ENCODE measurements at regions not wholly inside any gene's neighbourhood (a gene's known extent, or its start where the extent isn't known, plus 50 kb on each side); places are given as distances from the start of the nearest gene placed in this dataset.
A peak's percentile ranks its signal among the peaks of the same experiment; 100 is the strongest.
"Not testable (repeated sequence)": the region's sequence is repeated elsewhere in the genome, so short reads cannot be mapped to it uniquely, and the experiment has no call there.

GRCh38 chr3:181616088-181617070 lies 95.3 kb upstream of the SOX2 start:
- DNase-seq: no peak
- Histone ChIP-seq H3K36me3 (replicated peaks; ENCODE audit: control insufficient read depth, insufficient read depth, low read length) (no peaks in the 10 kb centered on the region), H3K4me3 (ENCODE audit: insufficient read depth, low read depth, low read length) (no peak overlapping the region), H3K27me3 (ENCODE audit: control insufficient read depth, insufficient read depth, low read length) (no peaks in the 10 kb centered on the region)

DNA sequence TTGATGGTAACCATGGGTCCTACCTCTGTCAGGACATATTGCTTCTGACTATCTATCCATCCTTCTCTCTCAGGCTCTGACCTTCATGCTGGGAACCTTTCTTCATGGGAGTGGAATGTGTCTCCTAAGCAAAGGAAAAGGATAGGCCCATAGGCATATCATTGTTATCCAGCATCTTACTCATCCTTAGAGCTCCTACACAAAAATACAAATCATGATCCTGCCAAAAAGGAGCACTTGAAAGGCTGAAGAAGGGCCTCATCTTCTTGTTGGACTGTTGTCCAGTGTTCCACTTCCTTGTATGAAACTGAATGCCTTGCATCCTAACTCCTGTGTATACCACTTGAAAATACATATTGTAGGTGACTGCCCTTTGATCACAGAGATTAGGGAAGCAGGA lies 96.1 kb upstream of the SOX2 start:
- Histone ChIP-seq H3K4me3 (ENCODE audit: insufficient read depth, low read depth, low read length) (no peak overlapping the region), H3K36me3 (replicated peaks; ENCODE audit: control insufficient read depth, insufficient read depth, low read length) (no peaks in the 10 kb centered on the region), H3K27me3 (ENCODE audit: control insufficient read depth, insufficient read depth, low read length) (no peaks in the 10 kb centered on the region)
- DNase-seq: no peak

GRCh38 chr3:181614878-181615277 lies 96.8 kb upstream of the SOX2 start:
- Histone ChIP-seq H3K27me3 (ENCODE audit: control insufficient read depth, insufficient read depth, low read length) (no peaks in the 10 kb centered on the region), H3K36me3 (replicated peaks; ENCODE audit: control insufficient read depth, insufficient read depth, low read length) (no peaks in the 10 kb centered on the region)

DNA sequence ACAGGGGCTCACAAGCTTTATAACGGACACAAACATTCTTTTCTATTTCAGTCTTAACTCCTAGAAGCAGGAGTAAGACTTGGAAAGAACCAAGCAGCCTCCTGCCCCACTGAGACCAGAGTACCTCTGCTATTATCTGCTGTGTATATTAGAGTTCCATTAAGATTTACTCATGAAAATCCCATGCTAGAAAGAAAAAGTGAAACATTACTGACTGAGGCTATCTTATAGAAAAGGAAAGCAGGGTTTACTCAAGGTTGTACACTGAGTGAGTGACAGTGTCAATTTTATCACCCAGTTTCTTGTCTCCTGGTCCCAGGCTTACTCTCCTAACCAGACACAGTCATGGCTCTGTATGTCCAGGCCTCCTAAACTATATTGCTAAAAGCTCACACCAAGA lies 97.9 kb upstream of the SOX2 start:
- Histone ChIP-seq H3K27me3 (ENCODE audit: control insufficient read depth, insufficient read depth, low read length) (no peaks in the 10 kb centered on the region), H3K4me3 (ENCODE audit: insufficient read depth, low read depth, low read length) (no peak overlapping the region), H3K36me3 (replicated peaks; ENCODE audit: control insufficient read depth, insufficient read depth, low read length) (no peaks in the 10 kb centered on the region)
- DNase-seq: no peak

More at GRCh38 chr3:181614878-181615277, 96.8 kb upstream of the SOX2 start:
- H3K4me3 ChIP-seq (ENCODE audit: insufficient read depth, low read depth, low read length): no peak overlapping the region
- no peak for DNase-seq

GRCh38 chr3:181613191-181613590 lies 98.5 kb upstream of the SOX2 start:
- DNase-seq: no peak
- H3K4me3 ChIP-seq (ENCODE audit: insufficient read depth, low read depth, low read length): no peak overlapping the region
- no peaks in the 10 kb centered on the region for H3K36me3 ChIP-seq (replicated peaks; ENCODE audit: control insufficient read depth, insufficient read depth, low read length)
- H3K27me3 ChIP-seq (ENCODE audit: control insufficient read depth, insufficient read depth, low read length): no peaks in the 10 kb centered on the region

- DNase-seq: no peak
- H3K36me3 ChIP-seq (replicated peaks; ENCODE audit: control insufficient read depth, insufficient read depth, low read length): no peaks in the 10 kb centered on the region
- H3K27me3 ChIP-seq (ENCODE audit: control insufficient read depth, insufficient read depth, low read length): no peaks in the 10 kb centered on the region
- H3K4me3 ChIP-seq (ENCODE audit: insufficient read depth, low read depth, low read length): no peak overlapping the region
These were observed 100.8 kb upstream of the SOX2 start for GRCh38 chr3:181610973-181611265.

DNA sequence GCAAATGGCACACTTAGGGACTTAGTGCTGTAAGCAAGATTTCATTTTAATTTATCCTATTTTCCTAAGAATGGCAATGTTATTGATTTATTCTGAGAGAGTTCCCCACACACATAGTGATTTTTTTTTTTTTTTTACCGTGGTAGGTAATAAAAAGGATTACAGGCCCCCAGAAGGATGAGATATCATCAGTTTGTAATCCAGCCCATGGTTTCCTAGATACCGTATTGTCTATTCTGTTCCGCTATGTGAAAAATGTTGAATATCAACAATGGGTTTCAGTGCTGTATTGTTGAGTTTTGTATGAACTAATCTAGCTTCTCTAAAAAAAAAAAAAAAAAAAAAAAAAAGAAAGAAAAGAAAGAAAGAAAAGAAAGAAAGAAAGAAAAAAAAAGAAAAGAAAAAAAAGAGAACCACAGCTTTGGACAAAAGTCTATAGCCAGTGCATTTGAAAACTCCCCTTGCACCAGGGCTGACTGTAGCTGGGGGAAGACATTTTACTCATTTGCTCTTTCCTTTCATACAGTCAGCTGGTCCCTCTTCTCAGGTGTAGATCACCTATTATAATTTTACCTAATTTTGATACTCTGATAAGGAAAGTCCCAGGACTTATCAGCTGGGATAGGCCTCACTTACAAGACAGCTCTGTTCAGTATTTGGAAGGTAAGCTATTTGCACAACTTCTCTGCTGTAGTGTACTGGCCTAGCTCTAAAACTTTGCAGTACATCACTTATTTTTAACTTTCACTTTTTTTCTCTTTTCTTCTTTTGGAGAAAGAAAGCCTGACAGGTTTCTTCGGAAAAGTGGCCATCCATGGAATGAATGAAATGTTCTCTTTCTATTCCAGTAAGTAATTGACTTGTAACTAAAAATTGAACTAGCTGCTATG lies 101.4 kb upstream of the SOX2 start:
- Histone ChIP-seq H3K27me3 (ENCODE audit: control insufficient read depth, insufficient read depth, low read length) (no peaks in the 10 kb centered on the region), H3K4me3 (ENCODE audit: insufficient read depth, low read depth, low read length) (no peak overlapping the region), H3K36me3 (replicated peaks; ENCODE audit: control insufficient read depth, insufficient read depth, low read length) (no peaks in the 10 kb centered on the region)
- peak; percentile 30 for DNase-seq

DNA sequence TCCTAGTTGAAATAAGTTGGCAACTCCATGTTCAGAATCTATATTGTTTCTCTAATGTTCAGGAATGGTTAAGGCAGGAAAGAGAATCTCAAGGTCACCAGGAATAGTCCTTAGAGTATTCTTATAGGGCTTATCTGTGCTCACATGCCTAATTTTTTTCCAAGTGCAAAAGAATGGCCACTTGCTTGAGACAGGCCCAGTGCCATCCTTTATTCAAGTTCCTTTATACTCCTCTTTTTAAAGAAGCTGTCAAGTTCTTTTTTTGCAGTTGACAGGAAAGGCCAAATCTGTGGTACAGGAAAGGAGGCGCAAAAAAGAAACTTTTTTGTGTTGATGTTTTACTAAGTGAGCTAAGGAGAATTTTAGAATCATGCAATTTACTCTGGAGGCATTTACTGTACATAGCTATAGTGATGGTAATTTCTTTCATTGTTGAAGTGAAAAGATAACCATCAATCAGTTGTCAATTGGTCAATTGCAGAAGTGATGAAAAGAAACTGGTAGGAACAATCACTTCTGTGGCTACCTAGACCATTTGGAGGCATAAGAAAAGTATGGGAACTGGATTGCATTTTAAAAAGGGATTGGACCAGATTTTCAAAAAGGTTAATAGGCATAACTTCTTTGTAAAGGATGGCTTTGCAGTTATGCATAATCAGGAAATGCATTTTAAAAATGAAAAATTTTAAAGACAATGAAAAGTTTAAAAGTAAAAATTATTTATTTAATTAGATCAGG lies 102.5 kb upstream of the SOX2 start:
- no peaks in the 10 kb centered on the region for H3K36me3 ChIP-seq (replicated peaks; ENCODE audit: control insufficient read depth, insufficient read depth, low read length)
- H3K27me3 ChIP-seq (ENCODE audit: control insufficient read depth, insufficient read depth, low read length): no peaks in the 10 kb centered on the region
- peak; percentile 33 for DNase-seq
- H3K4me3 ChIP-seq (ENCODE audit: insufficient read depth, low read depth, low read length): no peak overlapping the region

GRCh38 chr3:181604267-181604666 lies 107.5 kb upstream of the SOX2 start:
- no peaks in the 10 kb centered on the region for H3K36me3 ChIP-seq (replicated peaks; ENCODE audit: control insufficient read depth, insufficient read depth, low read length)

DNA sequence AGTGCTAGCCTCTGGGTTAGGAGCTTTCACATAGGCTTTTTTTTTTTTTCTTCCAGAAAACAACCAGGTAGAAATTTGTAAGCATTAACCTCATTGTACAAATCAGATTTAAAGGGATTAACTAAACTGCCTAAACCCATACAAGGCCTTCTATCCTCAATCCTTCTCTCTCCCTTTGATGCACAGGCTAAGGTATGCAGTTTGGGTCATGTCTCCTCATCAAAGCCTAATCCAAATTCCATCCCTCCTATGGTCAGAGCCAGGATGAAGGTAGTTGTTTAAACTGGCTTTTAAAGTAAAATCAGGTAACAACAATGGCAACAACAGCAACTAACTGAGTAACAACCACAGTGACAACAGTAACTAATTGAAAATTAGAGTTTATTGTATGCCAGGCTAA lies 115.6 kb upstream of the SOX2 start:
- H3K27me3 ChIP-seq (ENCODE audit: control insufficient read depth, insufficient read depth, low read length): no peaks in the 10 kb centered on the region
- no peak overlapping the region for H3K4me3 ChIP-seq (ENCODE audit: insufficient read depth, low read depth, low read length)
- no peaks in the 10 kb centered on the region for H3K36me3 ChIP-seq (replicated peaks; ENCODE audit: control insufficient read depth, insufficient read depth, low read length)
- DNase-seq: no peak

More at GRCh38 chr3:181604267-181604666, 107.5 kb upstream of the SOX2 start:
- Histone ChIP-seq H3K4me3 (ENCODE audit: insufficient read depth, low read depth, low read length) (no peak overlapping the region), H3K27me3 (ENCODE audit: control insufficient read depth, insufficient read depth, low read length) (no peaks in the 10 kb centered on the region)
- DNase-seq: no peak

- H3K36me3 ChIP-seq (replicated peaks; ENCODE audit: control insufficient read depth, insufficient read depth, low read length); H3K4me3 ChIP-seq (ENCODE audit: insufficient read depth, low read depth, low read length); DNase-seq; H3K27me3 ChIP-seq (ENCODE audit: control insufficient read depth, insufficient read depth, low read length): not testable (repeated sequence)
These were observed 120.8 kb upstream of the SOX2 start for GRCh38 chr3:181590939-181591338.

GRCh38 chr3:181582619-181583018 lies 129.1 kb upstream of the SOX2 start:
- Histone ChIP-seq H3K27me3 (ENCODE audit: control insufficient read depth, insufficient read depth, low read length) (no peaks in the 10 kb centered on the region), H3K4me3 (ENCODE audit: insufficient read depth, low read depth, low read length) (no peak overlapping the region), H3K36me3 (replicated peaks; ENCODE audit: control insufficient read depth, insufficient read depth, low read length) (no peaks in the 10 kb centered on the region)
- DNase-seq: no peak

DNA sequence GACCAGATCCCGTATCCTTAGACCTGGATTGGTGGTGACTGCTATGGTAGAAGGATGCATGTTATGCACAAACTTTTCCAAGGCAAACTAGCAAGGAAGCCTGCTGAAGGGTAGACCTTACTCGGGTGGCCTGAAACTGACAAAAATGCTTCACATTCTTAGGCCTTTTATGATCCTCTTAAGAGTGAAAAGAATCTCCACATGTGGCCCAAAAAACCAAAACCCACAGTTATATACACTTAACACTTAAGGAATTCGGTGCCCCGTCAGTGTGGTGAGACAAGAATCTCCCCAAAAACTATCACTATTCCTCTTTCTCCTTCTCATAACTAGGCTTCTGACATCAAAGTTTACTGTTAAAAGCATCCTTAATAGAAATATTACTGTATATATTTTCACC lies 130.1 kb upstream of the SOX2 start:
- Histone ChIP-seq H3K27me3 (ENCODE audit: control insufficient read depth, insufficient read depth, low read length) (no peaks in the 10 kb centered on the region), H3K4me3 (ENCODE audit: insufficient read depth, low read depth, low read length) (no peak overlapping the region), H3K36me3 (replicated peaks; ENCODE audit: control insufficient read depth, insufficient read depth, low read length) (no peaks in the 10 kb centered on the region)
- DNase-seq: no peak

- Histone ChIP-seq H3K27me3 (ENCODE audit: control insufficient read depth, insufficient read depth, low read length) (no peaks in the 10 kb centered on the region), H3K4me3 (ENCODE audit: insufficient read depth, low read depth, low read length) (no peak overlapping the region), H3K36me3 (replicated peaks; ENCODE audit: control insufficient read depth, insufficient read depth, low read length) (no peaks in the 10 kb centered on the region)
- DNase-seq: no peak
These were observed 133.0 kb upstream of the SOX2 start for GRCh38 chr3:181578743-181579142.
